ENCODE measurements at regions not wholly inside any gene's neighbourhood (a gene's known extent, or its start where the extent isn't known, plus 50 kb on each side); places are given as distances from the start of the nearest gene placed in this dataset.
"Not testable (repeated sequence)": the region's sequence is repeated elsewhere in the genome, so short reads cannot be mapped to it uniquely, and the experiment has no call there.

DNA sequence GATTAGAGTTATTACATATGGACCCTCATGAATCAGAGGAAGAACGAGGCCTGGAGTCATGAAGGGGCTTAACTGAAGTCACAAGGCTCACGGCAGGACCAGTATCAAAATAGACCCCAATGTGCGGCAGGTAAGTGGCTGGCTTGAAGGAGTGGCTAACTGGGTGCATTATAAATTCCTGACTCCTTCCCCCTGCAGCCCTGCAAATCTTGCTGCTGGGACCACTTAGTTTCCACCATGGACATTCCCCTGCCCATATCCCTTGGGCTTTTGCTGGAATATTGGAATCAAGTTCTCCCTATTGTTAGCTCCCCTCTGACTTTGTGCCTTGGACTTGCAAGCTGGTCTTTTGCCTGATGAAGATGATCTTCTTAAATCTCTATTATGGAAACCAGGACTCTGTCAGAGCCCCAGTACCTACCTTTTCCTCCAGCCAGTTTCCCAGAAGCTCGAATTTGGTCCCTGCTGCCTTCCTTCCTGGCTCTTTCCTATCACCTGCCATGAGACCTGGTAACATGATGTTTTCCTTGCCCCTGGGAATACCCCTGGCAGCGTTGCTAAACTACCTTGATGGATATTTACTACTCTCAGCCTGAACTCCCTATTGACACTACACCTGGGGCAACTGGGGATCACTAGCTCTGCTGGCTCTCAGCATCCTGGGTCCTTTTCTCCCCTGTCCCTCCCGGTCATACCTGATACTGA is 156.0 kb upstream of the JUN start:
- no peak for DNase-seq

DNA sequence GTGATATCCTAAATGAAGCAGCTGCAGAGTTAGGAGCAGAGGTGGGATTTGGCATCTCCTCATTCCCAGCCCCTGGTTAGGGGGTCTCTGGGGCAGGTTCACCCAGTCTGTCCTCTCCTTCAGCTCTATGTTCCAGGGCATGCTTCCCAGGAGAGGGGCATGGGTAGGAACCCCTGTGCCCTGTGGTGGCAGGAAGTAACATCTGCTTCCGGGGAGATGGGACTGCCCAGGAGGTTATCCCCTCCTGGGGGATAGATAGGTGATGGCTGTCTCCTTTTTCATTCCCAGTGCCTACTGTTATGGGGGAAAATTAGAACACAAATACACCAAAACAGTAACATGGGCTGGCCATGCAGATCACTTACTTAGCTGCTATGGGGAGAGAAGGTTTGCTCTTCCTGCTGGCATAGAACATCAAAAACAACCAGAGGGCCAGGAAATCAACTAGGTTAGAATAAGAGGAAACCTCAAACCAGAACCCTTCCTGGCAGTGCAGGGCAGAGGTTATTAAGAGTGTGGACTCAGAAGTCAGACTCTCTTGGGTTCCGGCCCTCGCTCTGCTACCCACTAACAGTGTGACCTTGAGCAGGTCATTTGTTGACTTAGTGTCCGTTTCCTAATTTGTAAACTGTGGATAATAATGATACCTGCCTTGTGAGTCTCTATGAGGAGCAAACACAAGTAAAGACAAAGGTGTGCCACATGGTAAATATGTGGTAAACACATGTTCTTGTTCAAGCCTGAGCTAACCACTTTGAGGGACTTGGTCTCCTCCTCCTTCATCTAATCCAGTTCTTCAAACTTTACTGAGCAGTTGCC is 157.8 kb upstream of the JUN start:
- no peak for DNase-seq

DNA sequence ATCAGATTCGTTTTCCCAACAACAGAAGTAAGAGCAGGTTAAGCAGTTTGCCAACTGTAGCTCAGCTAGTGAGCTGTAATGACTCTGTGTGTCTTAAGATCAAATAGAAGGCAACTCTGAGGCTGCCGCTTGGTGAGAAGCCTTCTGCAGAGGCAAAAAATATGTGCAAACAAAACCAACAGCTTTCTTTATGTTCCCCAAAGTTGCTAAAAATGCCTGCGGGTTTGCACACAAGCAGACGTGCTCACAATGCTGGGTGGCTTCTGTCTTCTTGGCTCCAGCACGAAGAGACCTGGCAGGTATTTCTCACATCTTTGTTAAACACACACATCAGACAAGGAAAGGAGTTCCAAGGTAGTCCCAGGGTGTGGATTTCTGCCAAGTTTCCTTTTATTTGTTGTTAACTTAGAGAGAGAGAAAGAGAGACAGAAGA is 158.9 kb upstream of the JUN start:
- no peak for DNase-seq

DNA sequence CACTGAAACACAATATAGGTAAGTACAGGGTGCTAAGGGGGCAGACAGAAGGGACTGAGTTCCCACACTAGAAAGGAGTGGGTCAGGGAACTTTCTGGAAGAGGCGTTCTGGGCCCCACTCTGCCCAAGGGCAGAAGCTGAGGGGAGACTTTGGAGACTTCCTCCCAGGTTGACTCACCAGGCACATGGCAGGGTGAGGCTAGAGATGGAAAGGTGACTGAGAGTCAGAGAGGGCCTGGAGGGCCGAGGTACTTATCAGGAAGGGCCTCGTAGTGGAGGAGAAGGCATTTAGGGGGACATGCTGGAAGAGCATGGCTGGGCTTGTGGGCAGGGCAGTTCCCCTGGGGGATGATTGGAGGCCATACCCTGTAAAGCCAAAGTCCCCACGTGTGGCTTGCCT is 159.9 kb upstream of the JUN start:
- DNase-seq: no peak

GRCh38 chr1:58944439-58944838 is 160.6 kb upstream of the JUN start:
- no peak for DNase-seq

GRCh38 chr1:58946390-58946789 is 162.5 kb upstream of the JUN start:
- DNase-seq: no peak

DNA sequence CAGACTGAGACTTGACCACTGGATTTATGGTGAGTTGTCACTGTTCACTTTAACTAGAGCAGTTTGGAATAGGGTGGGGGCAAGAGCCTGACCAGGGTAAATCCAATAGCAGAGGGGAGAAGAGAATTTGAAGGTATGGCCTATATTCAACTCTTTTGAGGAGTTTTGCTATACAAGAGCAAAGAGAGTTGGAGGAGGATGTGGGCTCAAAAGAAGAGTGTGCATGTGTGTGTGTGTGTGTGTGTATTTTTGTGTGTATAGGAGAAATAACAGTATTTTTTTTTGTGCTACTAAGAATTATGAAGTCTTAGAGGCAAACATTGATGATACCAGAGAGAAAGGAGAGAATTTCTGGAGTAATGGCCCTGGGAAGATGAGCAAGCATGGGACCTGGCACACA is 164.8 kb upstream of the JUN start:
- no peak for DNase-seq

- DNase-seq: no peak
Measured at GRCh38 chr1:58949551-58950220, 165.8 kb upstream of the JUN start.

GRCh38 chr1:58950897-58951296 is 167.1 kb upstream of the JUN start:
- no peak for DNase-seq

GRCh38 chr1:58953951-58954350 is 170.1 kb upstream of the JUN start:
- DNase-seq: not testable (repeated sequence)

GRCh38 chr1:58963287-58963686 is 179.4 kb upstream of the JUN start:
- not testable (repeated sequence) for DNase-seq

GRCh38 chr1:58964428-58964827 is 180.6 kb upstream of the JUN start:
- DNase-seq: no peak

GRCh38 chr1:58964880-58965279 is 181.0 kb upstream of the JUN start:
- no peak for DNase-seq

DNA sequence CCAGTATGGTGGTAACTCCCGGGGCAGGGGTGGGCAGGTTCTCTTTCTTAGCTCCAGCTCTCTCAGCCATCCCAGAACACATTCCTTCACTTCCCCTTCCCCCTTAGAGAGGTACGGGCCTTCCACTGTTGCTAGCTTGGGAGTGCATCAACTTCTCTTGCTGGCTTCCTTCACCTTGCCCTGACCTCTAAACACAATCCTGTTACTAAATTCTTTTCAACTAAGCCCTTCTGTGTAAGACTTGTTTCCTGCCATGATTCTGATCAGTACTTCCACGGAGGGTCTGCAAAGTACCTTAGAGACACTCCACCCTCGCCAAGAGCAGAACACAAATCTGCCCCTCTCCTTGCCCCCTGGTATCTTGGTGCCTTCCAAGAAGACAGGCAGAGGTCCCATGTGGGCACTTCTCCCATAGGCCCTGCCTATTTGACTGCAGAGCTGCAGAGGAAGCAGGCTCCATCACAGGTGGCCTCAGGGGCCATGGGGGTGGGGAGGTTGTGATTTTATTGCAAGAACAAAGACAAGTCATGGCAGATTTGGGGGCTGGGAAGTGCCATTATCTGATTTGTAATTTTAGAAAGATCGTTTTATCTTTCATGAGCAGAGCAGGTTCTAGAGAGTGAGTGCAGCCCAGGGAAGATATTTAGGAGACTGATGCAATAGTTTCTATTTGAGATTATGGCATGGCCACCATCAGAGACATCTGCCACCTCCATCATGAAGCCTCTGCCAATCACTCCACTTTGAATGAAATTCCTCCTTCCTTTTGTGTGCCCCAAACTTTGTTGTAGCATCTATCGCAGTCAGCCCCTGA is 182.5 kb upstream of the JUN start:
- no peak for DNase-seq

DNA sequence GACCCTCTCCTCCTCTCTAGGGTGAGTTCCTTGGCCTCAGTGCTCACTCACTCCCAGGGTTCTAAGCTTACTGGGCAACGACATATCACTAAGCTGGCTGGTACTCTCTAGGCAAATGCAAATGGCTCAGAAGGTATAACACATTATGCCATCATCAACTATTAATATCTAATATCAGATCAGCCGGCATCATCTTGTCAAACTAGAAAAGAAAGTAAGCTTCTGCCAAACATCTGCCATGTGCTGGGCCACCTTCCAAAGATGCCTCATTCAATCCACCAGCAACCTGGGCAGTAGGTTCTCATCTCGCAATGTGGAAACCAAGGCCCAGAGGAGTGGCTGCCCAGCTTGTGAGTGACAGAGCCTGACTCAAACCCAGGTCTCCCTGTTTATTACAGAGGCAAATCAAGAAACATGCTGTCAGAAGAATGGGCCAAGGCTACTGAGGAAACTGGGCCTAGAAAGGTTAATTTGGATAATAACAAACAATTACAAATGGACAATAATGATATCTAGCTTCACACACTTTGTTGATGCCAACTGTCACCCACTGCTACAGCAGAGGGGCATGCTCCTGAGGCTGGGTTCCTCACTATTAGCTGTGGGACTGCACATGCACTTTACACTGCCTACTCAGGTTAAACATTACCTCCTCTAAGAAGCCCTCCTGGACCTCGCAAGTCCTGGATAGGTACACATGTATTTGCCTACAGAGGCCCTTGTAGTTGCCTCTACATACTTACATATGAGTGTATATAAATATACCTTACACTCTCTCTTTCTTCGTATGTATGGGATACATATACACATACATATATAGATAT is 183.3 kb upstream of the JUN start:
- no peak for DNase-seq

DNA sequence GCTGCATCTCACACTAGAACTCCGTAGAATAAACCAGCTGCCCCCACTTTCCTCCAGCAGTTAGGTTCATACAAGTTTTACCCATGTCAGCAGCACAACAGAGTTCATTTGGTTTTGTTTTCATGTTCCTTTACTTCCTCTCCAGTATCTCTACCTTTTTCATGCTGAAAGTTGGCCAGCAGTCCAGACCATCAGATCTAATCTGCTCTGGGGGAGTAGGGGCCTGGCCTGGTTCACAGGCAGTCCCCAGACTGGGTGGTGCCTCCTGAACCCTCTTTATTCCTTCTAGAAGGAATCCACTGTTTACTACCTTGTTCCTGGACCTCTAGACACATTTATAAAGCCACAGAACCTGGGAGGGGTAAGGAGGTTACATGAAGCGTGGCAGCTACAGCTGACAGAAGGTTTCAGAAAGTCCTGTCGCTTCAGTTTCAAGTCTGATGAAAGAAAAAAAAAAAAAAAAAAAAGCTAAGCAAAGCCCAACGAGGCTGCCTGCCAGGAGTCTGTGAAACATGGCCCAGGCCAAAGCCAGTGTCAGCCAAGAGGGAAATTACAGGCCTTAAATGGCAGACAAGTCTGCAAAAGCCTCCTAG is 184.6 kb upstream of the JUN start:
- no peak for DNase-seq

DNA sequence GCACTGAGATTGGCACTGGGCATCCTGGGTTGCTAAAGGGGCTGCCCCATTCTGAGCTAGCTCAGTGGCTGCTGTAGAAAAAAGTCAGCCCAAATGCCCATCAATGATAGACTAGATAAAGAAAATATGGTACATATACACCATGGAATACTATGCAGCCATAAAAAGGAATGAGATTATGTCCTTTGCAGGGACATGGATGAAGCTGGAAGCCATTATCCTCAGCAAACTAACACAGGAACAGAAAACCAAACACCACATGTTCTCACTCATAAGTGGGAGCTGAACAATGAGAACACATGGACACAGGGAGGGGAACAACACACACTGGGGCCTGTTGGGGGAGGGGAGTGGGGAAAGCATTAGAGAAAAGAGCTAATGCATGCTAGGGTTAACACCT is 185.3 kb upstream of the JUN start:
- not testable (repeated sequence) for DNase-seq

GRCh38 chr1:58971629-58972140 is 187.8 kb upstream of the JUN start:
- no peak for DNase-seq

DNA sequence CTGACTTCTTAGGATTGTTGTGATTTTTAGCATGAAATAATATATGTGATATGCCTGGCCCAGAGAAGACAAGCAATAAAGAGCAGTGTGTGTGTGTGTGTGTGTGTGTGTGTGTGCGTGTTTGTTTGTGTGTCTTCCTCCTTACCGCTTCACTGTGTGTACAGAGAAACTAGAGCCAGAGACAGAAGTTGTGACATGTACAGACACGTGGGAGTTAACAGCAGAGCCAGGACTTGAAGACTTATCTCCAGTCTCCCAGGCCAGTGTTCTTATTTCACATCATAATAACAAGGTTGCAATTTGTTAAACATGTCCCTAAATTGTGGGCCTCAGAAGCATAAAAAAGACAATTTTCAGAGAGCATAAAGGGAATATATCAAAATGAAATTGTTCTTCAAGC is 192.0 kb upstream of the JUN start:
- DNase-seq: no peak

DNA sequence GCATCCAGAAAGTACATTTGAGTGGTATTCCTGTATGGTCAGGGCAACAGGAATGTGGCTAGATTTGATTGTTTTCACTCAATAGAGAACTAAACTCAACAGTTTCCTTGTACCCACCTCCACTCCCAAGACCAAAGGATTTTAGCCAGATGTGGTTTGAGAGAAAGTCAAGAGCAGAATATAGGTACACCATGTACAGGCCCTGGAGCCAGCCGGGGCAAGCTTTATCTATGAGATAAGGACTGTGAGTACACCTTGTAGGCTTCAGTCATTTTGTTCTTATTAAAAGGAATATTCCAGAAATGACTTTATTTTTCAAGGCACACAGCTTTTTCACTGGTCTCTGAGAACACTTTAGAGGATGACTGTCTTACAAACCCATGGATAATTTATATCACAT is 192.4 kb upstream of the JUN start:
- no peak for DNase-seq

- DNase-seq: no peak
Measured at GRCh38 chr1:58977598-58977997, 193.8 kb upstream of the JUN start.

- DNase-seq: no peak
Measured at GRCh38 chr1:58978096-58978495, 194.2 kb upstream of the JUN start.

All from NCI-H1694 treated with DMSO at 0.1 percent for 48 hours (cell line).